ENCODE measurements at regions not wholly inside any gene's neighbourhood (a gene's known extent, or its start where the extent isn't known, plus 50 kb on each side); places are given as distances from the start of the nearest gene placed in this dataset.

DNA sequence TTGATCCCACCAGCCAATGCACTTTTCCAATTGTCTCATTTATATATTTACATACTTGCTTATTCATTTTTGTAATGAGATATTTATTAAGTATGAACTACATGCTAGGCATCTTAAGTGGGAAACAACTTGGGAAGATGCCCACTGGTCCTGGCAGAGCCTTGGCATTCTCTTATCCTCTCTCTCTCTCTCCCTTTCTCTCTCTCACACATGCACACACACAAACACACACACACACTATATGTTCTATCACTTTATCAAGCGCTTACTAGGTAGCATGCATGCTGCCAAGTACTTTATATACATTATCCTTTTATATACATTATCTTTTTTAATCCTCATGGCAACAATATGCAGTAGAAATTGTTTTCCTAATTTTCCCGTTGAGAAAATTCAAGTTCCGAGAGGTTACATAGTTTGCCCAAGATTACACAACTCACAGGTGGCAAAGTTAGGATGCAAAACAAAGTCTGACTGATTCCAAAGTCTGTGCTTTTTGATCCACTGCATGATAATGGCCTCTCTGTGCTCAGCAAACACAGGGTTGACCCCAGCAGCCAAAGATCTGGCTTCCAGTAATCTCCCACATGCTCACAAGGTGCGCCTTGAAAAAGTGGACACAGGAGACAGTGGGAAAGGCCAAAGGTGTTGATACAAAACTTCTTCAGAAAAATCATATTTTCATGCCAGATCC lies 173.1 kb upstream of the KLF3 start (continued):
- TF ChIP-seq POGK (CRISPR knock-in tag; conservative IDR thresholded peaks at IDR 0.05) (peak; percentile 71; the same call in 1 of the 2 replicates), HOXA5 (CRISPR knock-in tag; IDR thresholded peaks at IDR 0.05) (peak; percentile 87; the same call in 1 of the 2 replicates), ZSCAN29 (CRISPR knock-in tag; conservative IDR thresholded peaks at IDR 0.05) (no peak), REST (IDR thresholded peaks at IDR 0.05; ENCODE audit: borderline replicate concordance in 1 of 2, low read depth in 1 of 2, low read length in 2 of 2) (peak in 1 of 2 experiments; percentile 75; a peak in 1 of 4 replicates), SMC3 (IDR thresholded peaks at IDR 0.05; ENCODE audit: low read length) (peak; percentile 31; the same call in 1 of the 2 replicates), ZBTB43 (CRISPR knock-in tag; conservative IDR thresholded peaks at IDR 0.05) (no peak), ZNF572 (CRISPR knock-in tag; IDR thresholded peaks at IDR 0.05) (no peak), ZSCAN30 (CRISPR knock-in tag; IDR thresholded peaks at IDR 0.05) (no peak), RBM39 (IDR thresholded peaks at IDR 0.05; ENCODE audit: low read depth, low read length, poor library complexity, severe bottlenecking) (no peak), SPEN (CRISPR knock-in tag; IDR thresholded peaks at IDR 0.05; ENCODE audit: low read depth) (peak; percentile 67; the same call in 1 of the 2 replicates), MED8 (CRISPR knock-in tag; IDR thresholded peaks at IDR 0.05; ENCODE audit: insufficient replicate concordance) (no peak)
- TF ChIP-seq, protein P1, sequence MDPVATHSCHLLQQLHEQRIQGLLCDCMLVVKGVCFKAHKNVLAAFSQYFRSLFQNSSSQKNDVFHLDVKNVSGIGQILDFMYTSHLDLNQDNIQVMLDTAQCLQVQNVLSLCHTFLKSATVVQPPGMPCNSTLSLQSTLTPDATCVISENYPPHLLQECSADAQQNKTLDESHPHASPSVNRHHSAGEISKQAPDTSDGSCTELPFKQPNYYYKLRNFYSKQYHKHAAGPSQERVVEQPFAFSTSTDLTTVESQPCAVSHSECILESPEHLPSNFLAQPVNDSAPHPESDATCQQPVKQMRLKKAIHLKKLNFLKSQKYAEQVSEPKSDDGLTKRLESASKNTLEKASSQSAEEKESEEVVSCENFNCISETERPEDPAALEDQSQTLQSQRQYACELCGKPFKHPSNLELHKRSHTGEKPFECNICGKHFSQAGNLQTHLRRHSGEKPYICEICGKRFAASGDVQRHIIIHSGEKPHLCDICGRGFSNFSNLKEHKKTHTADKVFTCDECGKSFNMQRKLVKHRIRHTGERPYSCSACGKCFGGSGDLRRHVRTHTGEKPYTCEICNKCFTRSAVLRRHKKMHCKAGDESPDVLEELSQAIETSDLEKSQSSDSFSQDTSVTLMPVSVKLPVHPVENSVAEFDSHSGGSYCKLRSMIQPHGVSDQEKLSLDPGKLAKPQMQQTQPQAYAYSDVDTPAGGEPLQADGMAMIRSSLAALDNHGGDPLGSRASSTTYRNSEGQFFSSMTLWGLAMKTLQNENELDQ (CRISPR knock-in tag; IDR thresholded peaks at IDR 0.05; ENCODE audit: borderline replicate concordance) = no peak
- TF ChIP-seq, protein P2, sequence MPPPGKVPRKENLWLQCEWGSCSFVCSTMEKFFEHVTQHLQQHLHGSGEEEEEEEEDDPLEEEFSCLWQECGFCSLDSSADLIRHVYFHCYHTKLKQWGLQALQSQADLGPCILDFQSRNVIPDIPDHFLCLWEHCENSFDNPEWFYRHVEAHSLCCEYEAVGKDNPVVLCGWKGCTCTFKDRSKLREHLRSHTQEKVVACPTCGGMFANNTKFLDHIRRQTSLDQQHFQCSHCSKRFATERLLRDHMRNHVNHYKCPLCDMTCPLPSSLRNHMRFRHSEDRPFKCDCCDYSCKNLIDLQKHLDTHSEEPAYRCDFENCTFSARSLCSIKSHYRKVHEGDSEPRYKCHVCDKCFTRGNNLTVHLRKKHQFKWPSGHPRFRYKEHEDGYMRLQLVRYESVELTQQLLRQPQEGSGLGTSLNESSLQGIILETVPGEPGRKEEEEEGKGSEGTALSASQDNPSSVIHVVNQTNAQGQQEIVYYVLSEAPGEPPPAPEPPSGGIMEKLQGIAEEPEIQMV (CRISPR knock-in tag; IDR thresholded peaks at IDR 0.05; ENCODE audit: low read depth) = peak; percentile 83; the same call in 1 of the 2 replicates
- TF ChIP-seq, protein P3, sequence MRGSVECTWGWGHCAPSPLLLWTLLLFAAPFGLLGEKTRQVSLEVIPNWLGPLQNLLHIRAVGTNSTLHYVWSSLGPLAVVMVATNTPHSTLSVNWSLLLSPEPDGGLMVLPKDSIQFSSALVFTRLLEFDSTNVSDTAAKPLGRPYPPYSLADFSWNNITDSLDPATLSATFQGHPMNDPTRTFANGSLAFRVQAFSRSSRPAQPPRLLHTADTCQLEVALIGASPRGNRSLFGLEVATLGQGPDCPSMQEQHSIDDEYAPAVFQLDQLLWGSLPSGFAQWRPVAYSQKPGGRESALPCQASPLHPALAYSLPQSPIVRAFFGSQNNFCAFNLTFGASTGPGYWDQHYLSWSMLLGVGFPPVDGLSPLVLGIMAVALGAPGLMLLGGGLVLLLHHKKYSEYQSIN (CRISPR knock-in tag; IDR thresholded peaks at IDR 0.05; ENCODE audit: borderline replicate concordance) = no peak
